Keratinocyte (primary cell): ENCODE measurements at regions not wholly inside any gene's neighbourhood (a gene's known extent, or its start where the extent isn't known, plus 50 kb on each side); places are given as distances from the start of the nearest gene placed in this dataset.

Source experiments
- CTCF ChIP-seq, 3 experiments: IDR thresholded peaks in 1 of 3; conservative IDR thresholded peaks in 1 of 3; optimal IDR thresholded peaks in 1 of 3; 2 replicates in 2 of 3; 3 replicates in 1 of 3; pipeline versions ENCODE3 to v1.5.1; 2011; ENCODE audit warnings: low read length in 3 of 3, mild to moderate bottlenecking in 3 of 3, moderate library complexity in 2 of 3, control low read depth in 1 of 3, inconsistent platforms in 1 of 3; ENCODE audit not compliant: insufficient read depth in 2 of 3; ENCODE audit errors: extremely low read depth in 1 of 3
- EZH2 ChIP-seq: IDR thresholded peaks from one replicate; pipeline ENCODE4 v1.6.1; 2012; ENCODE audit warnings: inconsistent platforms, mild to moderate bottlenecking, low read length, moderate library complexity

DNA sequence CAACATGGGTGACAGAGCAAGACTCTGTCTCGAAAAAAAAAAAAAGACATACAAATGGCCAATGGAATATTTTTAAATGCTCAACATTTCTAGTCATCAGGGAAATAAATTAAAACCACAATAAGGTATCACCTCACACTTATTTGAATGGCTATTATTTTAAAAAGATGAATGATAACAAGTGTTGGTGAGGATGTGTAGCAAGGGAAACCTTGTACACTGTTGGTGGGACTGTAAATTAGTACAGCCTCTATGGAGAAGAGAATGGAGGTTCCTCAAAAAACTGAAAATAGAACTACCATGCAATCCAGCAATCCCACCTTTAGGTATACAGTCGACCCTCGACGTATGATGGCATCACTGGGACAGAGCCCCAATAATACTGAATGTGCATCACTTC, 65.4 kb upstream of the DIP2C start:
- TF ChIP-seq CTCF (optimal IDR thresholded peaks at IDR 0.05 in 1 of 3, IDR thresholded peaks at IDR 0.05 in 1 of 3, conservative IDR thresholded peaks at IDR 0.05 in 1 of 3; ENCODE audit: extremely low read depth in 1 of 3, insufficient read depth in 2 of 3, low read length in 3 of 3) (no peak), EZH2 (no peak)
